ENCODE measurements at regions not wholly inside any gene's neighbourhood (a gene's known extent, or its start where the extent isn't known, plus 50 kb on each side); places are given as distances from the start of the nearest gene placed in this dataset.

DNA sequence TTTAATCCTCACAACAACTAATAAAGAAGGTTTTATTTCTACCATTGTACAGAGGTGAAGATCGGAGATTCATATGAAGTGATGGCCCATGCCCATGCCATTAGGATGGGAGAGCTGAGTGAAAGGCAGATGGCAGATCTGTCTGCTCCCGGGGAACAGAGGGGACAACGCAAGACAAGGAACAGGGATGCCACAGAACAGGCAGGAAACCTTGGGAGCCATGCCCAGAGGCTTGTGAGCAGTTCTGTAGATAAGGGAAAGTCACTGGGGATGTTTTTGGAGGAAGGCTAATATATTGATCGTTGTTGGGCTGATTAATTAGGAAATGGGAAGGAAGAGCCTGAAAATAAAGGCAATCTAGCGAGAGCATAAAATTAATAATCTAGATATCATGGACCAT lies 73.1 kb upstream of the ITGB1 start:
- TF ChIP-seq, protein P1, sequence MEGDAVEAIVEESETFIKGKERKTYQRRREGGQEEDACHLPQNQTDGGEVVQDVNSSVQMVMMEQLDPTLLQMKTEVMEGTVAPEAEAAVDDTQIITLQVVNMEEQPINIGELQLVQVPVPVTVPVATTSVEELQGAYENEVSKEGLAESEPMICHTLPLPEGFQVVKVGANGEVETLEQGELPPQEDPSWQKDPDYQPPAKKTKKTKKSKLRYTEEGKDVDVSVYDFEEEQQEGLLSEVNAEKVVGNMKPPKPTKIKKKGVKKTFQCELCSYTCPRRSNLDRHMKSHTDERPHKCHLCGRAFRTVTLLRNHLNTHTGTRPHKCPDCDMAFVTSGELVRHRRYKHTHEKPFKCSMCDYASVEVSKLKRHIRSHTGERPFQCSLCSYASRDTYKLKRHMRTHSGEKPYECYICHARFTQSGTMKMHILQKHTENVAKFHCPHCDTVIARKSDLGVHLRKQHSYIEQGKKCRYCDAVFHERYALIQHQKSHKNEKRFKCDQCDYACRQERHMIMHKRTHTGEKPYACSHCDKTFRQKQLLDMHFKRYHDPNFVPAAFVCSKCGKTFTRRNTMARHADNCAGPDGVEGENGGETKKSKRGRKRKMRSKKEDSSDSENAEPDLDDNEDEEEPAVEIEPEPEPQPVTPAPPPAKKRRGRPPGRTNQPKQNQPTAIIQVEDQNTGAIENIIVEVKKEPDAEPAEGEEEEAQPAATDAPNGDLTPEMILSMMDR (conservative IDR thresholded peaks at IDR 0.05): no peak
- no peak for TF ChIP-seq EZH2 (IDR thresholded peaks at IDR 0.05; ENCODE audit: low read depth)

All from PC-9 (cell line).